Endodermal cell (in vitro differentiated cells): ENCODE measurements at regions not wholly inside any gene's neighbourhood (a gene's known extent, or its start where the extent isn't known, plus 50 kb on each side); places are given as distances from the start of the nearest gene placed in this dataset.
"Not testable (repeated sequence)": the region's sequence is repeated elsewhere in the genome, so short reads cannot be mapped to it uniquely, and the experiment has no call there.

Experiments
- DNase-seq: peaks from one replicate; pipeline ENCODE4 v3.0.0-alpha.2; 2017
- H3K27ac ChIP-seq: 2 replicates; pipeline ENCODE4 v1.5.1; 2013; ENCODE audit warnings: mild to moderate bottlenecking, low read depth, low read length, moderate library complexity
- H3K27me3 ChIP-seq: 2 replicates; pipeline ENCODE4 v1.6.1; 2013; ENCODE audit warnings: mild to moderate bottlenecking, low read length, moderate library complexity; ENCODE audit not compliant: insufficient read depth, control insufficient read depth, poor library complexity, severe bottlenecking
- H3K36me3 ChIP-seq: 2 replicates; pipeline ENCODE4 v1.7.0; 2013; ENCODE audit warnings: mild to moderate bottlenecking, low read length, moderate library complexity; ENCODE audit not compliant: control insufficient read depth, insufficient read depth
- H3K4me1 ChIP-seq: one replicate; pipeline ENCODE4 v1.7.0; 2013; ENCODE audit warnings: low read length; ENCODE audit not compliant: control insufficient read depth, insufficient read depth
- H3K4me3 ChIP-seq: 2 replicates; pipeline ENCODE4 v1.5.1; 2013; ENCODE audit warnings: mild to moderate bottlenecking, low read length, moderate library complexity
- H3K9ac ChIP-seq: 2 replicates; pipeline ENCODE4 v1.6.1; 2013; ENCODE audit warnings: mild to moderate bottlenecking, low read length, moderate library complexity; ENCODE audit not compliant: poor library complexity, severe bottlenecking; ENCODE audit errors: extremely low read depth
- H3K9me3 ChIP-seq: 2 replicates; pipeline ENCODE4 v1.6.1; 2013; ENCODE audit warnings: mild to moderate bottlenecking, low read length, moderate library complexity; ENCODE audit not compliant: control insufficient read depth
- H3K27ac Mint-ChIP-seq: 2 replicates; pipeline ENCODE4 v1.8.0; 2020; ENCODE audit warnings: mixed read lengths
- H3K27me3 Mint-ChIP-seq: 2 replicates; pipeline ENCODE4 v1.8.0; 2021; ENCODE audit warnings: mild to moderate bottlenecking, mixed read lengths; ENCODE audit not compliant: insufficient read depth
- H3K36me3 Mint-ChIP-seq: 2 replicates; pipeline ENCODE4 v1.8.0; 2020; ENCODE audit warnings: low read depth, mixed read lengths
- H3K4me1 Mint-ChIP-seq: 2 replicates; pipeline ENCODE4 v1.8.0; 2020; ENCODE audit warnings: mixed read lengths
- H3K4me3 Mint-ChIP-seq: 2 replicates; pipeline ENCODE4 v1.8.0; 2020; ENCODE audit warnings: mild to moderate bottlenecking, moderate library complexity, mixed read lengths
- H3K9me3 Mint-ChIP-seq: 2 replicates; pipeline ENCODE4 v1.8.0; 2020; ENCODE audit warnings: mild to moderate bottlenecking, mixed read lengths
- CTCF ChIP-seq: fragments of 200-600 bp; sonication (generic); conservative IDR thresholded peaks from 2 replicates; pipeline ENCODE4 v1.5.0; 2021; ENCODE audit warnings: antibody characterized with exemption, mild to moderate bottlenecking
- WGBS, 2 experiments: methylation state at CpG; one replicate each; pipeline versions ENCODE4 v1.1.5 to v1.1.7; 2013; ENCODE audit warnings: missing lambda C conversion rate in 2 of 2, mixed read lengths in 1 of 2; ENCODE audit not compliant: insufficient coverage in 1 of 2, insufficient read length in 1 of 2; 5-methylcytosine and 5-hydroxymethylcytosine counted together

- H3K27ac Mint-ChIP-seq: peak overlapping the region; percentile 14
- 81% methylated on average over 8 of the region's 8 CpGs; no CpG with 5 or more reads in 1 of the 2 experiments for WGBS, 2 experiments
- H3K9ac ChIP-seq: no peak overlapping the region
Observed at GRCh38 chr4:15336410-15337167, 91.2 kb upstream of the C1QTNF7 start.

DNA sequence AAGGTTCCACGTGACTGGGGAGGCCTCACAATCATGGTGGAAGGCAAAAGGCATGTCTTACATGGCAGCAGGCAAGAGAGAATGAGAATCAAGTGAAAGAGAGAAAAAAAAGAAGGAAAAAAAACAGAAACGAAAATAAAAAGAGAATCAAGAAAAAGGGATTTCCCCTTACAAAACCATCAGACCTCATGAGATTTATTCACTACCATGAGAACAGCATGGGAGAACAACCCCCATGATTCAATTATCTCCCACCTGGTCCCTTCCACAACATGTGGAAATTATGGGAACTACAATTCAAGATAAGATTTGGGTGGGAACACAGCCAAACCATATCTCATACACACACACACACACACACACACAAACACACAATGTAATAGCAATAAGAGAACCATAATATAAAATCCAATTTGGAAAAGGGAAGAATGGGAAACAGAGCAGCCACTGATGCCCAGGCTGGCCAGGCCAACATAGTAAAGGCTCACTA is 90.6 kb upstream of the C1QTNF7 start:
- H3K4me1 Mint-ChIP-seq, H3K4me3 Mint-ChIP-seq, H3K4me3 ChIP-seq, H3K27ac ChIP-seq, H3K9me3 ChIP-seq, H3K4me1 ChIP-seq, H3K9ac ChIP-seq, H3K36me3 Mint-ChIP-seq, H3K36me3 ChIP-seq, H3K27ac Mint-ChIP-seq, H3K27me3 ChIP-seq, H3K9me3 Mint-ChIP-seq, H3K27me3 Mint-ChIP-seq, DNase-seq: not testable (repeated sequence)
- 79 to 100% methylated on average over 1 of the region's 2 CpGs for WGBS, 2 experiments

More at GRCh38 chr4:15336410-15337167, 91.2 kb upstream of the C1QTNF7 start:
- Mint-ChIP-seq H3K36me3 (no peaks in the 10 kb centered on the region), H3K4me1 (no peaks in the 10 kb centered on the region), H3K27me3 (no peaks in the 10 kb centered on the region), H3K4me3 (no peak overlapping the region), H3K9me3 (no peaks in the 10 kb centered on the region)
- DNase-seq: peak; percentile 64
- no peak for TF ChIP-seq CTCF
- Histone ChIP-seq H3K27me3 (no peaks in the 10 kb centered on the region), H3K9me3 (no peaks in the 10 kb centered on the region), H3K36me3 (no peaks in the 10 kb centered on the region), H3K27ac (no peak overlapping the region), H3K4me3 (no peak overlapping the region), H3K4me1 (no peaks in the 10 kb centered on the region)

GRCh38 chr4:15339737-15340136 is 88.1 kb upstream of the C1QTNF7 start:
- H3K4me1 Mint-ChIP-seq: no peaks in the 10 kb centered on the region
- Histone ChIP-seq H3K27ac (no peak overlapping the region), H3K4me1 (no peaks in the 10 kb centered on the region)

More at GRCh38 chr4:15339737-15340136, 88.1 kb upstream of the C1QTNF7 start:
- no peak for TF ChIP-seq CTCF
- H3K9ac ChIP-seq: no peak overlapping the region
- H3K36me3 ChIP-seq: no peaks in the 10 kb centered on the region
- H3K27ac Mint-ChIP-seq: no peak overlapping the region
- H3K9me3 Mint-ChIP-seq: no peaks in the 10 kb centered on the region
- DNase-seq: no peak
- no peak overlapping the region for H3K4me3 Mint-ChIP-seq
- no peaks in the 10 kb centered on the region for H3K27me3 Mint-ChIP-seq
- whole genome bisulfite sequencing, 2 experiments: 87 to 100% methylated on average over 2 to 5 of the region's 5 CpGs
- H3K4me3 ChIP-seq: no peak overlapping the region
- H3K36me3 Mint-ChIP-seq: no peaks in the 10 kb centered on the region
- H3K9me3 ChIP-seq: no peaks in the 10 kb centered on the region
- no peaks in the 10 kb centered on the region for H3K27me3 ChIP-seq
